ENCODE measurements at regions not wholly inside any gene's neighbourhood (a gene's known extent, or its start where the extent isn't known, plus 50 kb on each side); places are given as distances from the start of the nearest gene placed in this dataset.

- Histone ChIP-seq H3K27ac (ENCODE audit: low read depth in 2 of 2, low read length in 1 of 2) (no peak overlapping the region), H3F3A (replicated peaks; ENCODE audit: insufficient read depth) (peaks cover 11% of the 10 kb centered on the region), H3K4me2 (no peak overlapping the region), H3K27me3 (ENCODE audit: insufficient read depth) (no peaks in the 10 kb centered on the region), H3K9ac (no peak overlapping the region), H2AFZ (ENCODE audit: low read depth) (no peak overlapping the region), H3K4me1 (ENCODE audit: control insufficient read depth in 1 of 2, insufficient read depth in 2 of 2, low read depth in 1 of 2, low read length in 1 of 2) (no peaks in the 10 kb centered on the region), H3K4me3 (ENCODE audit: low read depth in 2 of 2, low read length in 1 of 2) (no peak overlapping the region), H3K9me2 (no peaks in the 10 kb centered on the region), H3K9me3 (no peaks in the 10 kb centered on the region), H4K20me1 (ENCODE audit: insufficient read depth) (no peaks in the 10 kb centered on the region), H3K79me2 (ENCODE audit: insufficient read depth) (no peaks in the 10 kb centered on the region), H3K36me3 (replicated peaks in 1 of 2; ENCODE audit: control insufficient read depth in 1 of 2, insufficient read depth in 2 of 2, low read length in 1 of 2) (no peaks in the 10 kb centered on the region)
- DNase-seq, result no peak
- ChIA-PET POLR2A (no interaction called here), CTCF (interaction anchor here (0.8 kb wide), 1 partner anchor 152 kb away, joined by 3 read pairs; no protein-coding TSS in a partner anchor)
- TF ChIP-seq, protein P1, sequence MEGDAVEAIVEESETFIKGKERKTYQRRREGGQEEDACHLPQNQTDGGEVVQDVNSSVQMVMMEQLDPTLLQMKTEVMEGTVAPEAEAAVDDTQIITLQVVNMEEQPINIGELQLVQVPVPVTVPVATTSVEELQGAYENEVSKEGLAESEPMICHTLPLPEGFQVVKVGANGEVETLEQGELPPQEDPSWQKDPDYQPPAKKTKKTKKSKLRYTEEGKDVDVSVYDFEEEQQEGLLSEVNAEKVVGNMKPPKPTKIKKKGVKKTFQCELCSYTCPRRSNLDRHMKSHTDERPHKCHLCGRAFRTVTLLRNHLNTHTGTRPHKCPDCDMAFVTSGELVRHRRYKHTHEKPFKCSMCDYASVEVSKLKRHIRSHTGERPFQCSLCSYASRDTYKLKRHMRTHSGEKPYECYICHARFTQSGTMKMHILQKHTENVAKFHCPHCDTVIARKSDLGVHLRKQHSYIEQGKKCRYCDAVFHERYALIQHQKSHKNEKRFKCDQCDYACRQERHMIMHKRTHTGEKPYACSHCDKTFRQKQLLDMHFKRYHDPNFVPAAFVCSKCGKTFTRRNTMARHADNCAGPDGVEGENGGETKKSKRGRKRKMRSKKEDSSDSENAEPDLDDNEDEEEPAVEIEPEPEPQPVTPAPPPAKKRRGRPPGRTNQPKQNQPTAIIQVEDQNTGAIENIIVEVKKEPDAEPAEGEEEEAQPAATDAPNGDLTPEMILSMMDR (IDR thresholded peaks at IDR 0.05), result no peak
- TF ChIP-seq, protein P2, sequence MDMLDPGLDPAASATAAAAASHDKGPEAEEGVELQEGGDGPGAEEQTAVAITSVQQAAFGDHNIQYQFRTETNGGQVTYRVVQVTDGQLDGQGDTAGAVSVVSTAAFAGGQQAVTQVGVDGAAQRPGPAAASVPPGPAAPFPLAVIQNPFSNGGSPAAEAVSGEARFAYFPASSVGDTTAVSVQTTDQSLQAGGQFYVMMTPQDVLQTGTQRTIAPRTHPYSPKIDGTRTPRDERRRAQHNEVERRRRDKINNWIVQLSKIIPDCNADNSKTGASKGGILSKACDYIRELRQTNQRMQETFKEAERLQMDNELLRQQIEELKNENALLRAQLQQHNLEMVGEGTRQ (IDR thresholded peaks at IDR 0.05; ENCODE audit: borderline replicate concordance, low read depth, low read length), result no peak
- 21% methylated on average over 3 of the region's 3 CpGs for WGBS (ENCODE audit: low lambda C conversion rate)
Observed at GRCh38 chr17:27203241-27203640, 90.7 kb upstream of the WSB1 start.

DNA sequence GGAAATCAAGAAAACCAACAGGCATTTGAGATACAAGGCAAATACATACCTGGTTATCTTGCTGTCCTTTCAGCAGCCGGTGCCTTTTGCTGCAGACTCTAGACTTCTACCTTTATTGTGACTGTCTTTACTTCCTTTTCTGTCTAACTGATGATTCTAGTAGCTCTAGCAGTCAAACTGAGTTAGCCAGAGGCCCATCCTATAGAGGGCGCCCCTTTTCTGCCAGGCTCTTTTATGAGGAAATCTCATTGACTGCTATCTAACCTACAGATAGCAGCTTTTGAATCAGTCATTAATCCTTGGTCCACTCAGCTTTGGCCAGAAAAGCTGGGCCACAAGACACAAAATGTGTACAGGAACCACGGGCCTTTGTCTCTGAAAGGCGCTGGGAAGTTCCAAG, 87.5 kb upstream of the WSB1 start:
- 60% methylated on average over 4 of the region's 4 CpGs for WGBS (ENCODE audit: low lambda C conversion rate)
- Histone ChIP-seq H3K4me2 (0 out of 2 replicates have a peak overlapping the region, but pooled peaks have one; percentile 17), H3K9me2 (no peaks in the 10 kb centered on the region), H3K9me3 (no peaks in the 10 kb centered on the region), H3K27ac (ENCODE audit: low read depth in 2 of 2, low read length in 1 of 2) (peak overlapping the region; percentile 59 to 61; a peak in 3 of 4 replicates), H3K36me3 (replicated peaks in 1 of 2; ENCODE audit: control insufficient read depth in 1 of 2, insufficient read depth in 2 of 2, low read length in 1 of 2) (no peaks in the 10 kb centered on the region), H3K27me3 (ENCODE audit: insufficient read depth) (no peaks in the 10 kb centered on the region), H3K4me1 (ENCODE audit: control insufficient read depth in 1 of 2, insufficient read depth in 2 of 2, low read depth in 1 of 2, low read length in 1 of 2) (peaks cover 0 to 2% of the 10 kb centered on the region in 2 experiments; a peak in 1 of 4 replicates), H3K79me2 (ENCODE audit: insufficient read depth) (no peaks in the 10 kb centered on the region), H4K20me1 (ENCODE audit: insufficient read depth) (no peaks in the 10 kb centered on the region), H3K4me3 (ENCODE audit: low read depth in 2 of 2, low read length in 1 of 2) (no peak overlapping the region), H2AFZ (ENCODE audit: low read depth) (peak overlapping the region; percentile 78; the same call in 1 of the 2 replicates), H3F3A (replicated peaks; ENCODE audit: insufficient read depth) (peaks cover 11% of the 10 kb centered on the region), H3K9ac (no peak overlapping the region)
- CTCF ChIA-PET, result interaction anchor here (1.7 to 2.1 kb wide), 2 partner anchors 30 to 38 kb away, joined by 4 to 5 read pairs; no protein-coding TSS in a partner anchor
- TF ChIP-seq ZBTB33 (IDR thresholded peaks at IDR 0.05; ENCODE audit: borderline replicate concordance, low read depth), result no peak
- TF ChIP-seq FOXJ3 (CRISPR knock-in tag; IDR thresholded peaks at IDR 0.05), result no peak
- TF ChIP-seq, protein P1 (IDR thresholded peaks at IDR 0.05), result peak; percentile 35; the same call in 1 of the 2 replicates
- no peak for DNase-seq
- POLR2A ChIA-PET, result no interaction called here

Measured in SK-N-SH (cell line).